HG02678 (cell line): ENCODE measurements at regions not wholly inside any gene's neighbourhood (a gene's known extent, or its start where the extent isn't known, plus 50 kb on each side); places are given as distances from the start of the nearest gene placed in this dataset.

Source experiments
- ATAC-seq: cut with Tn5 transposase; IDR thresholded peaks from one replicate; pipeline ENCODE4 v1.9.1; 2021; ENCODE audit warnings: mild to moderate bottlenecking, moderate library complexity; ENCODE audit not compliant: unreplicated experiment

DNA sequence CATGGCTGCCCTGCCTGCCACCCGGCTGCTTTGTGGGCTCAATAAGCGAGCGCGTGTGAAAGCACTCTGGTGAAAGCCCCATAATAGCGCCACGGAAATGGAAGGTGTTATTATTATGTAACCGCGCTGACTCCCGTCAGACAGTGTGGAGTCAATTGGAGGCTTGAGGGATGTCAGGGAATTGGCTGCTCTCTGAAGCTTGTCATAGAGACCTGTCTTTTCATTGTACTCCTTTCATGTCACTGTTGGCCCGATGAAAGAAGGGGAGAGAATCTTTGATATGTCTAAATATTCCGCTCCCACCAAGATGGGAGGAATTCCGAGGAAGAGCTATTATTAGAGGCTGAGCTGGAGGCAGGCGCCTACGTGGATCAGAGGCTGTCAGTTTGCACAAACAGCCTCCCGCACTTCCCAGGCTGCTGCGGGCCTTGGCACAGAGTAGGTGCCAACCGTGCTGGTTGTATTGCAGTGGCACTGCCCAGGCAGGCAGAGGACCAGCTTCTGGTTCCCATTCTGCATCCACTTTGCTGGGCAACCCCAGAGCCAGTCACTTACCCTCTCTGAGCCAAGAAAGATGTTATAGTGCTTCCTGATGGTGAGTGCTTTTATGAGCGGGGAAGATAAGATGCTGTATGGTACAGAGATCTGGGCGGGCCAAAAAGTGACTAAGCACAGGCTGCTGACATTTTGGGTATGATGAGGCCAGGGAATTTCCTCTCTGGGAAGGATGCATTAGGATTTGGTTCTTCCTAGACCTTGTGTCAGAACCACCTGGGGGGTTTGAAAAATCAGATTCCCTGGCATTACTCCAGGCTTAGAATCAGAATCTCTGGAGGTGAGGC is 151.4 kb downstream of the RPS24 start:
- ATAC-seq: no peak

DNA sequence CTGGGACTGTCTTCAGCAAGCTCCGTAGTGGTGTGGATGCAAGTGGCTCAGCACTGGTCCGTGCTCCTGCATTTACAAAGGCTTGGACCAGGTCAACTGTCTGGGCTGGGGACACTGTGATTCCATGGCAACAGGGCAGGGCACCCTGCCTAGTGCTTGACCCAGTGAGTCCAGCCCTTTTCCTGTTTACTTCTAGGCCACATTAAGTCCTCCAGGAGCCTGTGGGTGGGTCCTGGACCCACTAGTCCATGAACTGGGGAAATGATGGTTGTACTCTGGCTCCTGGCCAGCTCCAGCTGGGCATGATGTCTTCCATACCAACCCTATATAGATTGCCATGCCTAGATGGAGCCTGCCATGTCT is 152.0 kb downstream of the RPS24 start:
- no peak for ATAC-seq

DNA sequence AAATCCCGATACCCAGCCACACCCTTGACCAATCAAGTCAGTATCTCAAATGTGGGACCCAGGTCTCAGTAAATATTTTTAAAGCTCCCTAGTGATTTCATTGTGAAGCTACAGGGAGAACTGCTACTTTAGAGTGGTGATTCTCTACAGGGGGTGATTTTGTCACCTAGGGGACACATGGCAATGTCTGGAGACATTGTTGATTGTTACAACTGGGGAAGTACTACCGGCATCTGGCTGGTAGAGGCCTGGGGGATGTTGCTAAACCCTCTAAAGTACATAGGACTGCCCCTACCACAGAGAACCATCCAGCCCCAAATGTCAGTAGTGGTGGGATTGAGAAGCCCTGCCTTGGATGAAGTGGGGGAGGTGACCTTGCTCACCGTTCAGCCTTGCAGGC is 152.9 kb downstream of the RPS24 start:
- no peak for ATAC-seq

DNA sequence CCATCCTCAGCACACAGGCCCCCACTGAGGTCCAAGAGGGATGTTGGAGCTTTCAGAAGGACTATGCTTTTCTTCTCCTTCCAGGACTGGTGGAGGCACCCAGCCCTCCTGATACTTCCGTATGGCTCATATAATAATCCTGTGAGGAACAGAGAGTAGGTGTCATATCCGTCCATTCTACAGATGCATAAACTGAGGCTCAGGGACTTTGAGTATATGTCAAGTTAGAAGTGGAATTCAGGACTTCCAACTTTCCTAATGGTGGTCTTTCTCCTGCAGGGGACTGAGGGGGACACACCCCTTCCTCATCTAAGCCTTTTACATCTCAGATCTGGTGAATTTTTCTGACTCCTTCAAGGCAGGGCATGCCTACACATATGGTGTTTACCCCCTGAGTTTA is 153.7 kb downstream of the RPS24 start:
- no peak for ATAC-seq

DNA sequence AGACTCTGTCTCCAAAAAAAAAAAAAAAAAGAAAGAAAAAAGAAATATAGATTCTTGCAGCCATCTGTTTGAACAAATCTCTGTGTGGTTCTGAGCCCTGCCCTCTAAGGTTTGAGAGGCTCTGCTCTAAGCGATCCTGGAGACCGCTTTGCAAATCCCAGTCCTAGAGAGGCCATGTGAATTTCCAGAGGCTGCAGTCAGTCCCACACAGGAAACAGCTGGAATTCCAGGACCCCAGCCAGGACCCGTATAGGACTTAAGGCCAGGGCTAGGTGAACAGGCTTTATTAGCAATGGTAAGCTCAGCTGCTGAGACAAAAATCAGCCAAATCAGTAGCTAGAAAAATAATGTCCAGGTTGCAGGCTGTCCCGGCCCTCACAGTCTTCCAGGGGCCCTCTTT is 154.8 kb downstream of the RPS24 start:
- no peak for ATAC-seq

DNA sequence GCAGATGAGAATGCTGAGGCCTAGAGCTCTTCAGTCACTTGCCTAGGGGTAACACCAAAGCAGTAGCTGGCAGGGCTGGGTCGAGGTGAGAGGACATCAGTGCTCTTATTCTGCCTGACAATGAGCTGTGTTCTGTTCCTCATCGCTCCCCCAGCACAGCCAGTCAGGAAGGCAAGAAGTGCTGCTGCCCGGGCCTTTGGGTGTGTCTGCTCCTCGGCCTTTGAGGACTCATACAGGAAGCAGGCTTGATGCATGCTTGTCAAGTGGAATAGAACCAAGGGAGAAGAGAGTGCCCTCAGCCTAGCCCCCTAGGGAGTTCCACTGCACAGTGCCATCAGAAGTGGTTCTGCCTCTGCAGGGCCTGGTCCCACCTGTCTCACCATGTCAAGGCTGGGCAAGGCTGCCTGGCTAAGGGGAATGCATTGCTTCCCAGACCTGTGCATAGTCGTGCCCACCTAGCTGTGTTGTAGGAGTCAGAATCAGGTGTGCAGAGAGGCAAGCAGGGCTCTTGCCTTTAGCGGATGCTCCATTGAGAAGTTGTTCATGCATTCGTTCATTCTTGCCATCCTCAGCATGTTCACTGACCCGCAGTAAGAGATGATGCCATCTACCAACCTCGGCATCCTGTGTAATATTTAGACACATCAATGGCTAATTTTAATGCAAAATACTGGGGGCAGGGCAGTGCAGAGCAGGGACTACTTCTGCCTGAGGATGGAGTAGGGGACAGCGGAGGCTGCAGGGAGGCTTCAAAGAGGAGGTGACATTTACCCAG is 156.6 kb downstream of the RPS24 start:
- ATAC-seq: no peak

DNA sequence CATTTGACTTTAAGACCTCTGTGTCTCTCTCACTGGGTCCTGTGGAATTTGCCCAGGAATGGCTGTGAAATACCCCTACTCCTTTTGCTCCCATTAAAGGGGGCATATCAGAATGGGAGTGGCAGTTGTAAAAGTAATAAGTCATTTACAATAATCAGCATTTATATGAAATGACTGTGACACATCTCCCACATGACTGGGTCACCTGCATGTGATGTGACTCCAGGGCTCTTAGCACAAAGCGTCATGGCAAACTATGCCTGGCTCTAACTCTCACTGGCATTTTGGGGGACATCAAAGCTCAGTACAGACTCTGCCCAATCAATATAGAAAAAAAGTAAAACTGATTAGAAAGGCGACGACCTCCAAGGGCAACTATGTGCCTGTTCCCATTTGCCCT is 157.6 kb downstream of the RPS24 start:
- ATAC-seq: no peak

DNA sequence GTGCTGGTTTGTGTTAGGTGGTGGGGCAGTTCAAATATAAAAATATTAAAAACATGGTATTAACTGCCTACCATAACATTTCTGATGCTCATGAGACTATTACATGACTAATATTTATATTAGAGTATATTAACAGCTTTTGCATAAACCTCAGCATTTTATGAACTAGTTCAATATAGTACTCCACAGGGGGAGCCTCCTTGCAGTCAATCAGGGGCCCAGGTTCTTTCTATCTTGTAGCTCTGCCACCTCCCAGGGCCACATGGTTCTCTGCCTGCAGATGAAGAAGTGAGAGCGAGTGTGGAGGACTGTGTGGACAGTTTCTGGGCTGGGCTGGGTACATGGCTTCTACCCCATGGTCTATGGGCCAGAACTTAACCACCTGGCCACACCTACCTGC is 159.5 kb downstream of the RPS24 start:
- no peak for ATAC-seq

DNA sequence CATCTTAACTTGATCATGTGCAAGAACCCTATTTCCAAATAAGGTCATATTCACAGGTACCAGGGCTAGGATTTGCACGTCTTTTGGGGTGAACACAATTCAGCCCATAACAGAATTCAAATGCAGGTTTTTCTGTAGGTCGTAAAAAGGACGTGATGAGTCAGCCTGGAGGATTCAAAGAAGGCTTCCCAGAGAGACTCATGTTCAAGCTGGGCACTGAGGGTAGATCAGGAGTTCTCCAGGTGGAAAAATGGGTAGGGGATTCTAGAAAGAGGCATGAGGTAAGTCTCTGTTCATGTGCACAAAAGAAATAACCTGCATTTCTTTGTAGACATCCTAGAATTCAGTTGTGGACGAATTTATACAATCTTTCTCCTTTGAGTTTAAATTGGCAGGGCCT is 160.4 kb downstream of the RPS24 start:
- ATAC-seq: no peak

DNA sequence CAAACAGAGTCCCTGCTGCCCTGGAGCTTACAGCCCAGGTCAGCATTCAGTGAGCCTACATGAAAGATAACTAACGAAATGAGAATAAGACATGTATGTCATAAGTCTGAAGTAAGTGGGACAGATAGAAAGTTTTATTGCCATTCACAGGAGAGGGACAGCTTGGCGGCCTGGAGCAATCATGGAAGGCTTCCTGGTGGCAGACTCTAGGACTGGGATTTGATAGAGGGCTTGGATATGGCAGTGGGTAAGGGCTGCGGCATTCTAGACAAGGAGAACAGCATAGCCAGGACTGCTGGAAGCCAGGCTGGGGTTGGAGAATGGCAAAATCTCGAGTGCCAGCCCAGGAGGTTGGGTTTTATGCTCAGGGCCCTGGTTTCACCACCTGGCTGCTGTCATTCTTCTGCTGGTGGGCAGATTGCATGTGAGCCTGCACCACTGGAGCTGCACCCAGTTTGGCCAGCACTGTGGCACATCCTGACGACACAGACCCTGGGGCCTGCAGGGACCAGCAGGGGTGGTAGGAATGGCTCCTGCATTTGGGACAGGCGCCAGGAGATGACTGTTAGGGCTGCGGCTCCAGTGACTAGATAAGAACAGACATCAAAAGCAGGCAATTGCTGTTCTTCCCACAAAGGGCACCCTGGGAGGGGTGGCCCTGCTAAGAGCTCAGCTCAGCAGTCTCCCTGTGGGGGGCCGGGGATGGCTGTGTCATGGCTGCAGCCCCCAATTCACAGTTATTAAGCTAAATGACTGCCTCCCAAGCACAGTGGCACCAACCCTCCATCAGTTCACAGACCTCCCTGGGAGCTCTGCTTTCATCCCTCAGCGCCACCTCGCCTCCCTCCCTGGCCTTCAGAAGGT is 161.1 kb downstream of the RPS24 start:
- no peak for ATAC-seq

DNA sequence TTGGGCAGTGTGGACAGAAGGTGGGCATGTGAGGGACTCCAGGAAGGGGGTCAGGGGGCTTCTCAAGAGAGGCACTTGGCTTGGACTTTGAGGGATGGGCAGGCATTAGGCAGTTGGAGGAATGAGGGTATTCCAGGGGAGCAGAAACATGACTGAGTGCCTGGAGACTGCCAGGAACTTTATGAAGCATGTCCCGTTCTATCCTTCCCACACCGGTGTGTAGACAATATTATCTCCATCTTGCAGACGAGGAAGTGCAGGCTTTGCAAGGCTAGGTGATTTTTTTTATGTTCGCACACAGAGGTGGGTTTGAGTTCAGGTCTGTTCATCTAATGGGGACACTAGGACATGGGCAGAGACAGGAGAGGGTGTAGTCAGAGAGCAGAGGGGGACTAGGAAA is 162.7 kb downstream of the RPS24 start:
- no peak for ATAC-seq

DNA sequence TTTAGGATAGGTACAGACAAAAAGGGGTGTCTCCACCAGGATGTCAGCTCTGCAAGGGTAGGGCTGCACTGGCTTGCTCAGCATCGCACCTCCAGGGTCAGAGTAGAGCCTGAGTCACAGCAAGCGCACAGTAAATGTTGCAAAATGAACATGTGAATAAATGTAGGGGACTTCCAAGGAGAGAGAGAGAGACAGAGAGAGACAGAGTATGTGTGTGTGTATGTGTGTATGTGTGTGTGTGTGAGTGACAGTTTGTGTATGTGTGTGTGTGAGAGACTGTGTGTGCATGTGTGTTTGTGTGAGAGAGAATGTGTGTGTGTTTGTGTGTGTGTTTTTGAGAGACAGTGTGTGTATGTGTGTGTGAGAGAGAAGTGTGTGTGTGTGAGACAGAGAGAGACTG is 163.3 kb downstream of the RPS24 start:
- ATAC-seq: no peak

DNA sequence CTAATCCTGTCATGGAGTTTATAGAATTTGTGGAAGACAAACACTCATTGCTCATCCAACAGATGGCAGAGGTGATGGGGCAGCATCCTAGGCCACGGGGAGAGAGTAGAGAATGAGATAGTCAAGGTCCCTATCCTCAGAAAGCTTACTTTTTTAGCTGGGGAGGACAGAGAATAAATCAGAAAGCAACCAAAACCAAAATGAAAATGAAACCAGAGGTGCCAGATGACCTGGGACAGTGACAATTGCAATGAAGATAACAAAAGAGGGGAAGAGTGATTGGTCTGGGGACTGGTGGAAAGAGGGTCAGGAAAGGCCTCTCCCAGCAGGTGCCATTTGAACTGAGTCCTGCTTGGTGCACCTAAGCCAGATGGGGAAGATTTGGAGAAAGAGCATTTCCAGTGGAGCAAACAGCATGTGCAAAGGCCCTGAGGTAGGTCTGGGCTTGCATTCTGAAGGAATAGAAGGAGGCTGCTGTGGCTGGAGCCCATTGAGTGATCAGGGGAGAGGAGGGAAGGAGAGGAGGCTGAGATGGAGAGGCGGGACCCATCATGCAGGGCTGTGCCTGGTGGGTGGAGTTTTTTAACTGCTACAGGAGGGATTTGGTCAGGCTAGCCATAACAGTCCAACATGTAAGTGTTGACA is 164.1 kb downstream of the RPS24 start:
- no peak for ATAC-seq

DNA sequence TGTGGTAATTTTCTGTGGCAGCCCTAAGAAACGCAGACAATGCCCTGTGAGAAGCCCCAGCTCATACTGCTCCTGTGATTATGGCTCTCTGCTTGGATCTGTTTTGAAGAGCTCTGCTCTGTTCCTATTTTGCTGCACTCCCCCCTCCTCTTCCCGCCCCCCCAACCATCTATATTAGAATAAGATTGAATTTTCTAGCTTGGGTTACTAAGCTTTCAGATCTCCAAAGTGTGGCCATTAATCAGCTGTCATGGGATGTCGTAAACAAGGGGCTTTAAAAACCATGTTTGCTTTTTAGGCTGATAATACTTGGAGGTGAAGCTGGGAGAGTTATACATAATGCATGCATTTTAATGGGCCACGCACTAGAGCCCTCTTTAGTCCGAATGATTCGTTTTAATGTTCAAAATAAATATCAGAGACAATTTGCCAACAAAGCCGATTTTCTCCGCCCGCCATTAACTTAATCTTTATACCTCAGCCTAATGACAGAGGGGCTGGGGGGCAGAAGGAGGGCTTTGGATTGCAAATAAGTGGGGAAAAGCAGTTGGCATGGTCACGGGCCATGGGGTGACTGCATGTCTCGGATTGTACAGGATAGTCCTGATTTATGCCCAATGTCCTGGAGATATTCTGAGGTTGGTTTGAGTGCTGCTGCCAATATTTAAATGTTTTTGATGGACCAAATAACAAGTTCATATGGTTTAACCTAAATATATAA is 165.5 kb downstream of the RPS24 start:
- ATAC-seq: no peak

DNA sequence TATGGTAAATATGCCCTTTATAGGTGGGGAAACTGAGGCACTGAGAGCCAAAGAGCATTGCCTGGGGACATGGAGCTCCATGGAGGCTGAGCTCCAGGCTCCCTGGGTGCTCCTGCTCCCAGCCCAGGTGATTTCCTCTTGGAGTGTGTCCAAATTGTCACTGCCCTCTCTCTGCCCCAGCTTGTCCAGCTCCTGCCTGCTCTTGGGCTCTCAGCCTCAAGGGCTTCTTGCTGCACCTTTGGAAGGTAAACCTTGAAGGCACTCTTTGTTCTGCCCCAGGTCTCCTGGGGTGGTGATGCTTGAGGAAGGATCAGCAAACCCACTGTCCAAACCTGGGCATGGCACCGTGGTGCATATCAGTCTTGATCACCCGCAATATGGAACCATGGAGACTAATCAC is 166.1 kb downstream of the RPS24 start:
- ATAC-seq: no peak

DNA sequence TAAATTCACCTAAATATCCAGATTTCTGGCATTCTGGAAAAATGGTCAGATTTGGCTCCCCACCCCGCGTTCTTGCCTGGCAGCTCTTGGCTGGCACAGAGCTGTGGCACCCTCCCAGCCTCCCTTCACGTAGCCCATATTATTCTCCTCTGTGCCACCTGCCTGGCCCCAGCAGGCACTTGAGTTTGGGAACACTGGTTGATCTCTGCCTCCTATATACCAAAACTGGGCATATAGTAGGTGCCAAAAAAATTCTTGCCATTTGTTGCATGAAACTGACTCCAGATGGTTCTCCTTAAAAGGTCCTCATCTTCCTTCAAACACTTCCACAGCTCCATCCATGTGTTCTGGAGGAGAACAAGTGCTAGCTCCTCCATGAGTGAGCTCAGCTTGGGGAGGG is 167.0 kb downstream of the RPS24 start:
- no peak for ATAC-seq

DNA sequence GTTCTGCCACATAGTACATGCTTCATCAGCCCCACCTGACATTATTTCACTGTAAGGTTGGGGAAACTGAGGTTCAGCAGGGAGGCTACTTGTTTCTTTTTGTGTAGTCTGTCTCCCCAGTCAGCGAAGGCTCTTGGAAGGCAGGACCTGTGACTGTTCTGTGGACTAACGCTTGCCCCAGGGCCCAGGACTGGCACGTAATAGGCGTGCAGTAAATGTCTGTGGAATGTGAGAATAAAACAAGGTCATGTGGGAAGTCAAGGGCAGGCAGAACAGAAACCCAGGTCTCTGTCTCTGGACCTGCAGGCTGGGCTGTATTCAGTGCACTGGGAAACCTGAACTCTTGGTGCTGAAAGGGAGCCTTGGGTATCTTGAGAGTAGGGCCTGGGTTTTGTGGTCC is 168.7 kb downstream of the RPS24 start:
- no peak for ATAC-seq

DNA sequence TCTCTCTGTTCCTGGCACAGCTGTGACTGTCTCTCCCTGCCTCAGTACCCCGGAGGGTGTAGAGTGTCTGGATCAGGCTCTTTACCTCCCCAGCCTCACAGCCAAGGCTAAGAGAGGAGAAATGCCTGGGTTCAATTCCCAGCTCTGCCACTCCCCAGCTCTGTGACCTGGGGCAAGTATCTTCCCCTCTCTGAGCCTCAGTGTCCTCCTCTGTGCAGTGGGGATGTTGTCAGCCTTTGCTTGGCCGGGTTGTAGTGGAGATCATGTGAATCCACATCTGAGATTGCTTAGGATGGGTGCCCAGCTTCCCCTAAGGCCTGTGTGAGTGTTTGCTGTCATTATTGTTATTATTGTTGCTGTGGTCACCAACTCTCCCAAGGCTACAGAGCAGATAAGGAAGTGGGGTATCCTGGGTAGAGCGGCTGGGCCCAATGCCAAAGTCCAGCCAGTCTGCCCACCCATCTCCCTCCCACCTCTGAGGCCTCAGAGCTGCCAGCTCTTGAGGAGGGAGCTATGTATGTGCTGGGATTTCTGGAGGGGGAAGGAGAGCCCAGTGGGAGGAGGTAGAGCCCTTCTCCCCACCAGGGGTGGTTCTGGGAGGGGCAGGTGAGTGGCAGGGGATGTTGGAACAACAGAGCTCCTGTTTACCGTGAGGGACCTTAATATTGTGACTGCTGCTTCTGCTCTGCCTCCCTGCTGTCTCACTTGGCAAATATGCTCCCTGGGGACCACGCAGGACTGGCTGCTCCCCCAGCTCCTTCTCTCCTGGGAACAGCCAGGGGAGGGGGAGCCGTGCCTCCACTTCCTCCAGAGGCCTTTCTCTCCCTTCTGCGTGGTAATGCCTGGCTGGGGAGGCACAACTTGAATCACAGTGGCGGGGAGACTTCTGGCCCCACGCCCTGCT is 170.5 kb downstream of the RPS24 start:
- ATAC-seq: no peak

DNA sequence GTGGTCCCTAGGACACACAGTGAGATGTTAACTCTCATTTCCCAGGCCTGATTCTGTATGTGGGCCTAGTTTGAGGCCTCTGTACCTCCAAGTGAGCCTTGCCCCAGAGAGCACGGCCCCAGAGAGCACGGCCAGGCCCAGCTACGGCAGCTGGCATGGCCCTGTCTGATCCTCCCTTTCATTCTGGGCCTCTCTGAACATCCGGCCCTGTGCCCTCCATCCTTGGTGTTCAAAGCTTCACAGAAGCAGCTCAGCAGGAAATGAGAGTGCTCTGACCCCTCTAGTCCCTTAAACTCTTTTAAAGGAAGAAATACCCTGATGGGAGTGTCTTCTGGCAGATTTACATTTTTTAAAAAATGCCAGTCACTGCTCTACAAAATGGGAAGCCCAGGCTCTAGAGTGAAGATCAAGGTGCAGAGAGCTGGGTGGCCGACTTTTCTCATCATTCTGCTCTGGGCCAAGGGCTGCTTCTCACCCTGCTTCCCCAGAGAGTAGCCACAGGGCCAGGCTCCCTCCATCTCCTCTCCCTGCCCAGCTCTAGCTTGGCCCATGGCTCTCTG is 171.9 kb downstream of the RPS24 start:
- ATAC-seq: no peak
